ENCODE measurements at regions not wholly inside any gene's neighbourhood (a gene's known extent, or its start where the extent isn't known, plus 50 kb on each side); places are given as distances from the start of the nearest gene placed in this dataset.

DNA sequence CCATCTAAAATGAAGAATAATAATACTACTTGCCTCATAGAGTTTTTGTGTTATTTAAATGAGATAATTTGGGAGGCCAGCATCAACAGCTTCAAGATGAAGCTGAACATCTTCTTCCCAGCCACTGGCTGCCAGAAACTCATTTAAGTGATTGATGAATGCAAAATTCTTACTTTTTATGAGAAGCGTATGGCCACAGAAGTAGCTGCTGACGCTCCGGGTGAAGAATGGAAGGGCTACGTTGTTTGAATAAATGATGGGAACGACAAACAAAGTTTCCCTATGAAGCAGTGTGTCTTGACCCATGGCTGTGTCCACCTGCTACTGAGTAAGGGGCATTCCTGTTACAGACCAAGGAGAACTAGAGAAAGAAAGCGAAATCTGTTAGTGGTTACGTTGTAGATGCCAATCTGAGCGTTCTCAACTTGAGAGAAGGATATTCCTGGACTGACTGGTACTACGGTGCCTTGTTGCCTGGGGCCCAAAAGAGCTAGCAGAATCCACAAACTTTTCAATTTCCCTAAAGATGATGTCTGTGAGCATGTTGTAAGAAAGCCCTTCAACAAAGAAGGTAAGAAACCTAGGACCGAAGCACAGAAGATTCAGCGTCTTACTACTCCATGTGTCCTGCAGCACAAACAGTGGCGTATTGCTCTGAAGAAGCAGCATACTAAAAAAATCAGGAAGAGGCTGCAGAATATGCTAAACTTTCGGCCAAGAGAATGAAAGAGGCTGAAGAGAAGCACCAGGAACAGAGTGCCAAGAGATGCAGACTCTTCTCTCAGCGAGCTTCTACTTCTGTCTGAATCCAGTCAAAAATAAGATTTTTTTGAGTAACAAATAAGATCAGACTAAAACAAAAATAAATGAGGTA lies 100.0 kb upstream of the LRIG3 start:
- no peaks in the 10 kb centered on the region for H3K36me3 ChIP-seq (ENCODE audit: control insufficient read depth, insufficient read depth, low read length)
- no peak overlapping the region for H3K4me3 ChIP-seq (ENCODE audit: low read length)
- H3K18ac ChIP-seq (ENCODE audit: low read length): no peak overlapping the region
- no peak overlapping the region for H2BK15ac ChIP-seq (replicated peaks; ENCODE audit: low read depth)
- no peaks in the 10 kb centered on the region for H3K4me1 ChIP-seq (ENCODE audit: control insufficient read depth, low read depth, low read length)
- H2BK5ac ChIP-seq (ENCODE audit: low read length): no peak overlapping the region
- H3K23ac ChIP-seq (ENCODE audit: low read length): no peak overlapping the region
- no peaks in the 10 kb centered on the region for H3K79me2 ChIP-seq (ENCODE audit: control insufficient read depth, insufficient read depth, low read length)
- H2AK5ac ChIP-seq (ENCODE audit: low read length): no peak overlapping the region
- no peak overlapping the region for H4K8ac ChIP-seq (ENCODE audit: low read depth, low read length)
- H3K27me3 ChIP-seq (ENCODE audit: insufficient read depth, low read length, poor library complexity): no peaks in the 10 kb centered on the region
- no peak overlapping the region for H3K4me2 ChIP-seq (ENCODE audit: low read length)
- no peak overlapping the region for H3K27ac ChIP-seq (ENCODE audit: low read depth, low read length)
- H2BK120ac ChIP-seq (ENCODE audit: low read depth, low read length): no peak overlapping the region
- H3K4ac ChIP-seq (ENCODE audit: low read depth, low read length): no peak overlapping the region
- H3K56ac ChIP-seq (ENCODE audit: low read length): no peak overlapping the region
- H3K9ac ChIP-seq (ENCODE audit: low read length): no peak overlapping the region
- no peak for DNase-seq
- no peaks in the 10 kb centered on the region for H3K79me1 ChIP-seq (ENCODE audit: low read length)
- WGBS (ENCODE audit: extremely low coverage, insufficient coverage, low lambda C conversion rate): no CpG with 5 or more reads among the region's 14 CpGs
- H4K5ac ChIP-seq (ENCODE audit: low read length): no peak overlapping the region

DNA sequence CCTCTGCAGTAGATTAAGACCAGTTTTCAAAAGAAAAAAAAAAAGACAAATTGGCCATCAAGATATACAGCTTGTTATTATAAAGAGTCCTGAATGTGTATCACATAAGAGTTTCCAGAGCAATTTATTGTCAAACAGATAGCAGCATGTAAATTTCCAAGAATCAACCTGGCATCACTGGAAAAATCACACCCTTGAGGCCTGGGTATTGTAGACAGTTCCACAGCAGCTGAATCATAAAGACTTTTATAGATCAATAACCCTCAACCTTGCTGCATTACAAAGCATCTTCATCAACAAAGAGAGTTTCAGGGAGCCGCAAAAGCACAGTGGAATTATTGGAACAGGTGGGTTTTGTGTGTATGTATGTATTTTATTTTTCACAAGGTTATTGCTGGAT lies 94.6 kb upstream of the LRIG3 start:
- Histone ChIP-seq H3K27ac (ENCODE audit: low read depth, low read length) (no peak overlapping the region), H3K18ac (ENCODE audit: low read length) (no peak overlapping the region), H3K23ac (ENCODE audit: low read length) (no peak overlapping the region), H3K4me2 (ENCODE audit: low read length) (no peak overlapping the region), H3K79me1 (ENCODE audit: low read length) (no peaks in the 10 kb centered on the region), H3K4ac (ENCODE audit: low read depth, low read length) (no peak overlapping the region), H3K4me1 (ENCODE audit: control insufficient read depth, low read depth, low read length) (no peaks in the 10 kb centered on the region), H3K36me3 (ENCODE audit: control insufficient read depth, insufficient read depth, low read length) (no peaks in the 10 kb centered on the region), H4K8ac (ENCODE audit: low read depth, low read length) (no peak overlapping the region), H3K9ac (ENCODE audit: low read length) (no peak overlapping the region), H3K27me3 (ENCODE audit: insufficient read depth, low read length, poor library complexity) (no peaks in the 10 kb centered on the region), H2BK120ac (ENCODE audit: low read depth, low read length) (no peak overlapping the region), H2BK5ac (ENCODE audit: low read length) (no peak overlapping the region), H4K5ac (ENCODE audit: low read length) (no peak overlapping the region), H3K79me2 (ENCODE audit: control insufficient read depth, insufficient read depth, low read length) (no peaks in the 10 kb centered on the region), H2BK15ac (replicated peaks; ENCODE audit: low read depth) (no peak overlapping the region), H2AK5ac (ENCODE audit: low read length) (no peak overlapping the region), H3K56ac (ENCODE audit: low read length) (no peak overlapping the region), H3K4me3 (ENCODE audit: low read length) (no peak overlapping the region)
- no CpG with 5 or more reads among the region's 1 CpG for WGBS (ENCODE audit: extremely low coverage, insufficient coverage, low lambda C conversion rate)
- DNase-seq: no peak

DNA sequence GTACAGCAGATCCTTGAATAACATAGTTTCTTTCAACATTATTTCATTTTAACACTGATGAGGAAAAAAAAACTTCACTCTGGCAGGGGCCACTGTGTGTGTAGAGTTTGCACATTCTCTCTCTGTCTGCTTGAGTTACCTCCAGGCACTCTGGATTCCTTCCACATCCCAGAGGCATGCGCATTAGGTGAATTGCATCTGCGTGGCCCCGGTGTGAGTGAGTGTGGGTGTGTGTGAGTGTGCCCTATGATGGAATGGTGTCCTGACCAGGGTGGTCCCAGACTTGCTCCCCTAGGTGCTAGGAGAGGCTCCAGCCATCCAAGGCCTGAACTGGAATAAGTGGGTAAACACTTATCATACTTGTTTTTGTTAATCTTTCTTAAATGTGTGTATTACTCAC lies 90.6 kb upstream of the LRIG3 start:
- no peak overlapping the region for H3K56ac ChIP-seq (ENCODE audit: low read length)
- H3K27me3 ChIP-seq (ENCODE audit: insufficient read depth, low read length, poor library complexity): no peaks in the 10 kb centered on the region
- H2BK15ac ChIP-seq (replicated peaks; ENCODE audit: low read depth): no peak overlapping the region
- no peaks in the 10 kb centered on the region for H3K36me3 ChIP-seq (ENCODE audit: control insufficient read depth, insufficient read depth, low read length)
- no peak overlapping the region for H3K4me2 ChIP-seq (ENCODE audit: low read length)
- no peak overlapping the region for H2AK5ac ChIP-seq (ENCODE audit: low read length)
- no CpG with 5 or more reads among the region's 3 CpGs for WGBS (ENCODE audit: extremely low coverage, insufficient coverage, low lambda C conversion rate)
- no peaks in the 10 kb centered on the region for H3K4me1 ChIP-seq (ENCODE audit: control insufficient read depth, low read depth, low read length)
- H4K5ac ChIP-seq (ENCODE audit: low read length): no peak overlapping the region
- no peaks in the 10 kb centered on the region for H3K79me1 ChIP-seq (ENCODE audit: low read length)
- H3K4ac ChIP-seq (ENCODE audit: low read depth, low read length): no peak overlapping the region
- H2BK5ac ChIP-seq (ENCODE audit: low read length): no peak overlapping the region
- no peak for DNase-seq
- no peaks in the 10 kb centered on the region for H3K79me2 ChIP-seq (ENCODE audit: control insufficient read depth, insufficient read depth, low read length)
- no peak overlapping the region for H3K18ac ChIP-seq (ENCODE audit: low read length)
- no peak overlapping the region for H3K23ac ChIP-seq (ENCODE audit: low read length)
- H3K27ac ChIP-seq (ENCODE audit: low read depth, low read length): no peak overlapping the region
- no peak overlapping the region for H4K8ac ChIP-seq (ENCODE audit: low read depth, low read length)
- no peak overlapping the region for H3K4me3 ChIP-seq (ENCODE audit: low read length)
- no peak overlapping the region for H2BK120ac ChIP-seq (ENCODE audit: low read depth, low read length)
- no peak overlapping the region for H3K9ac ChIP-seq (ENCODE audit: low read length)

DNA sequence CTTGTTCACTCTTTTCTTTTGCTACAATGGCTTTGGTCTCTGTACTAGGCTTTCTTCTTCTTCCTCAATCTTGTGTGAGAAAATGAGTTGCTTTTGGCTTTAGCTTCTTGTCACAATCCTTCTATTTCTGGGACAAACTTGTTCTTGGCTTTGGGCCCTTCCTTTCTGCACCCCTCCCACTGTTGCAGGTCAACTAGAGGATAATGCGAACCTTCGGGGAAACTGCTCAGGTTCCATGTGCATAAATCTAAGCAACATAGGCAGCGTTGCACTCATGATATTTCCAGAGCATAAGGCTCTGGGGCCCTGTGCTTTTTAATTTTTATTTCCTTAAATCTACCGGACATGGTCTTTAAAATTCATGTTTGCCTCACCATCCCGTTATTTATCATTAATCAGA lies 89.8 kb upstream of the LRIG3 start:
- Histone ChIP-seq H2BK15ac (replicated peaks; ENCODE audit: low read depth) (no peak overlapping the region), H3K9ac (ENCODE audit: low read length) (no peak overlapping the region), H3K56ac (ENCODE audit: low read length) (no peak overlapping the region), H3K23ac (ENCODE audit: low read length) (no peak overlapping the region), H3K4ac (ENCODE audit: low read depth, low read length) (no peak overlapping the region), H3K36me3 (ENCODE audit: control insufficient read depth, insufficient read depth, low read length) (no peaks in the 10 kb centered on the region), H2BK120ac (ENCODE audit: low read depth, low read length) (no peak overlapping the region), H4K5ac (ENCODE audit: low read length) (no peak overlapping the region), H3K18ac (ENCODE audit: low read length) (no peak overlapping the region), H3K27me3 (ENCODE audit: insufficient read depth, low read length, poor library complexity) (no peaks in the 10 kb centered on the region), H3K27ac (ENCODE audit: low read depth, low read length) (no peak overlapping the region), H3K4me2 (ENCODE audit: low read length) (no peak overlapping the region), H2AK5ac (ENCODE audit: low read length) (no peak overlapping the region), H3K79me1 (ENCODE audit: low read length) (no peaks in the 10 kb centered on the region), H2BK5ac (ENCODE audit: low read length) (no peak overlapping the region), H3K4me3 (ENCODE audit: low read length) (no peak overlapping the region), H4K8ac (ENCODE audit: low read depth, low read length) (no peak overlapping the region), H3K4me1 (ENCODE audit: control insufficient read depth, low read depth, low read length) (no peaks in the 10 kb centered on the region), H3K79me2 (ENCODE audit: control insufficient read depth, insufficient read depth, low read length) (no peaks in the 10 kb centered on the region)
- WGBS (ENCODE audit: extremely low coverage, insufficient coverage, low lambda C conversion rate): no CpG with 5 or more reads among the region's 5 CpGs
- no peak for DNase-seq

DNA sequence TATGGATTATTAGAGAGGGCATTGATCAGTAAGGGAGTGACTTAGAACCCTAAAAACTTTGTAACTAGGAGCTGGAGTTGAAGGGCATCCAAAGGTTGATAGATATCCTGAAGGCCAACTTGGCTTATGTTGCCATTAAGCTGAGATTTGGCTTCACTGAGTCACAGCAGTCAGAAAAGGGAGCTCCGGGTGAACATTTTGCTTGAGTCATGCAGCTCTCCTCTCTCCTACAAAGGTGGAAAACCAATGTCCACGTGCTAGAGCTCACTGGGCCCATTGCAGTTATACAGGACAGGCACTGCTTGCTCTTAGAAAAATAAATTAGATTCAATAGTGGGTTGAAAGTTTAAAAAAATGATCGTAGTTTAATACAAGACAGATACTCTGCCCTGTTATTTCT lies 87.3 kb upstream of the LRIG3 start:
- no peak overlapping the region for H3K18ac ChIP-seq (ENCODE audit: low read length)
- H3K4me3 ChIP-seq (ENCODE audit: low read length): no peak overlapping the region
- no peak overlapping the region for H3K27ac ChIP-seq (ENCODE audit: low read depth, low read length)
- no peak overlapping the region for H4K8ac ChIP-seq (ENCODE audit: low read depth, low read length)
- no peak overlapping the region for H2BK120ac ChIP-seq (ENCODE audit: low read depth, low read length)
- no peak overlapping the region for H2BK5ac ChIP-seq (ENCODE audit: low read length)
- no peak overlapping the region for H4K5ac ChIP-seq (ENCODE audit: low read length)
- H3K4ac ChIP-seq (ENCODE audit: low read depth, low read length): no peak overlapping the region
- H3K56ac ChIP-seq (ENCODE audit: low read length): no peak overlapping the region
- H2AK5ac ChIP-seq (ENCODE audit: low read length): no peak overlapping the region
- H2BK15ac ChIP-seq (replicated peaks; ENCODE audit: low read depth): no peak overlapping the region
- H3K36me3 ChIP-seq (ENCODE audit: control insufficient read depth, insufficient read depth, low read length): no peaks in the 10 kb centered on the region
- no peak for DNase-seq
- H3K4me1 ChIP-seq (ENCODE audit: control insufficient read depth, low read depth, low read length): no peaks in the 10 kb centered on the region
- no peak overlapping the region for H3K9ac ChIP-seq (ENCODE audit: low read length)
- no peaks in the 10 kb centered on the region for H3K79me2 ChIP-seq (ENCODE audit: control insufficient read depth, insufficient read depth, low read length)
- no CpG with 5 or more reads among the region's 3 CpGs for WGBS (ENCODE audit: extremely low coverage, insufficient coverage, low lambda C conversion rate)
- no peak overlapping the region for H3K23ac ChIP-seq (ENCODE audit: low read length)
- no peaks in the 10 kb centered on the region for H3K27me3 ChIP-seq (ENCODE audit: insufficient read depth, low read length, poor library complexity)
- H3K79me1 ChIP-seq (ENCODE audit: low read length): no peaks in the 10 kb centered on the region
- H3K4me2 ChIP-seq (ENCODE audit: low read length): no peak overlapping the region

Data from mesendoderm (in vitro differentiated cells).